IgD-negative memory B cell (primary cell): ENCODE measurements at regions not wholly inside any gene's neighbourhood (a gene's known extent, or its start where the extent isn't known, plus 50 kb on each side); places are given as distances from the start of the nearest gene placed in this dataset.

Source experiments
- H3K27ac Mint-ChIP-seq, 3 donors: one replicate each; pipeline ENCODE4 v1.8.0; 2020 to 2022; ENCODE audit warnings: mild to moderate bottlenecking in 3 of 3, mixed read lengths in 3 of 3, moderate library complexity in 1 of 3
- H3K27me3 Mint-ChIP-seq: one replicate; pipeline ENCODE4 v1.8.0; 2021; ENCODE audit warnings: mixed read lengths
- H3K36me3 Mint-ChIP-seq: one replicate; pipeline ENCODE4 v1.8.0; 2020; ENCODE audit warnings: mild to moderate bottlenecking, mixed read lengths
- H3K4me1 Mint-ChIP-seq, 3 donors: one replicate each; pipeline ENCODE4 v1.8.0; 2020 to 2022; ENCODE audit warnings: mixed read lengths in 3 of 3, mild to moderate bottlenecking in 1 of 3
- H3K4me3 Mint-ChIP-seq, 4 donors: one replicate each; pipeline ENCODE4 v1.8.0; 2020 to 2022; ENCODE audit warnings: mild to moderate bottlenecking in 4 of 4, mixed read lengths in 4 of 4, moderate library complexity in 3 of 4
- H3K9me3 Mint-ChIP-seq, 3 donors: one replicate each; pipeline ENCODE4 v1.8.0; 2020 to 2021; ENCODE audit warnings: mixed read lengths in 3 of 3, mild to moderate bottlenecking in 1 of 3

DNA sequence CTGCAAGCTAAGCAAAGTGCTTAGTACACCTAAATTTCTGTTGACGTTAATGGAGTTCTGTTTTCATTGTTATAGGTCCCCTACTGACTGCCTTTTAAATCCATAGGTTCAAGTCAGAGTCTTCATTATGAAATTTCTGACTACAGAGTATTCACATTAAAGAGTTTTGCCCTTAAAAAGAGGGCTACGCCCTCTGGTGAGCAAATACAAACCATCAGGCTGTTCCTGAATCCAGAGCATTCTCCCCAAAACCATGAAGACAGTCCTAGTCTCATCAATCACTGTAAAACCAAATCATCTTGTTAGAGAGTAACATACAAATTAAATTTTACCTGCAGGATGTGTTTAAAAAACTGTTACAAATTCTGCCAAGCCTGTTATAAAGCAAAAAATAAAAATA, 1091.7 kb downstream of the TDRD15 start:
- no peaks in the 10 kb centered on the region for H3K27me3 Mint-ChIP-seq
- H3K4me3 Mint-ChIP-seq = no peak overlapping the region
- H3K36me3 Mint-ChIP-seq = no peaks in the 10 kb centered on the region
- no peaks in the 10 kb centered on the region for H3K4me1 Mint-ChIP-seq
- H3K9me3 Mint-ChIP-seq = peaks cover under 1 to 13% (median 9%) of the 10 kb centered on the region in 3 donors
- no peak overlapping the region for H3K27ac Mint-ChIP-seq

DNA sequence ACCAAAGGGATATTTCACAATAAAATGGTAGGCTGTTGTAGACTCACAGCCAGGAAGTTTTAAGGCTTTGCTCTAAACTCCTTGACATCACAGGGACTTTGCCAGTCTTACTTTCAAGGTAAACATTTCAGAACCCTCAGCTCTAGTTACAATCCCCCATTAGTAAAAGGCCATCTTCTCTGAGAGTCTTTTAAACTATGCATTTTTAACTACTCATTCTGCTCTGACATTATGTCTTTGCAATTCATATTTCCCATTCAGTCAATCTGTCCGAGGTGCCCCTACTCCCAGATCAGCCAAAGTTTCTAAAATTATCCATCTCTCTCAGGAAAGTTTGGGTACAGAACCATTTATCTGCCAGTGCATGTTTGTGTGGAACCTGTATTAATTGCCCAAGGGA, 1094.1 kb downstream of the TDRD15 start:
- no peak overlapping the region for H3K4me3 Mint-ChIP-seq
- no peak overlapping the region for H3K27ac Mint-ChIP-seq
- peaks cover 6 to 12% (median 6%) of the 10 kb centered on the region in 3 donors for H3K9me3 Mint-ChIP-seq
- no peaks in the 10 kb centered on the region for H3K4me1 Mint-ChIP-seq
- no peaks in the 10 kb centered on the region for H3K27me3 Mint-ChIP-seq
- H3K36me3 Mint-ChIP-seq = no peaks in the 10 kb centered on the region

- H3K9me3 Mint-ChIP-seq = peaks cover 2 to 21% (median 10%) of the 10 kb centered on the region in 3 donors
- H3K36me3 Mint-ChIP-seq = no peaks in the 10 kb centered on the region
- no peak overlapping the region for H3K27ac Mint-ChIP-seq
- no peak overlapping the region for H3K4me3 Mint-ChIP-seq
- H3K4me1 Mint-ChIP-seq = no peaks in the 10 kb centered on the region
- H3K27me3 Mint-ChIP-seq = no peaks in the 10 kb centered on the region
Measured at GRCh38 chr2:22221006-22221405, 1097.2 kb downstream of the TDRD15 start.

GRCh38 chr2:22238967-22239366, 1115.2 kb downstream of the TDRD15 start:
- Mint-ChIP-seq H3K27ac (no peak overlapping the region), H3K27me3 (no peaks in the 10 kb centered on the region), H3K4me3 (no peak overlapping the region)

DNA sequence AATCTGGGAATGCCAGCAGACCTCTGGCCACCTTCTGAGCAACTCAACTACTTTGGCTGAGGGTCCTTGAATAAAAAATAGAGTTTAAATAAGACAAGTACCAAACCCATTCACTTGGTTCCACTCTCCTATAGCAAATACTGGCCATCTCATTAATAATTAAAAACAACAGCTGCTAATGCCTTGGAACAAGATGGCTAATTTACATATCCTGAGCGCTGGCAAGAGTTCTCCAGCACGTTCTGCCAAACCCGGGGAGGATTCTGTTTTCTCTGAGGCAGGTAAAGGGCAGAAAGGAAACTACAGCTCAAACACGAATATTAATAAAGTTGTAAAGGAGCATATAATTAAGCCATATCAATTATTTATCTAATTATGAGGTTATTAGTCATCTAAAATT, 1123.7 kb downstream of the TDRD15 start:
- H3K4me3 Mint-ChIP-seq = no peak overlapping the region
- H3K27ac Mint-ChIP-seq = no peak overlapping the region
- no peaks in the 10 kb centered on the region for H3K36me3 Mint-ChIP-seq
- peaks cover 2 to 16% (median 8%) of the 10 kb centered on the region in 3 donors for H3K9me3 Mint-ChIP-seq
- H3K4me1 Mint-ChIP-seq = no peaks in the 10 kb centered on the region
- no peaks in the 10 kb centered on the region for H3K27me3 Mint-ChIP-seq

More at GRCh38 chr2:22238967-22239366, 1115.2 kb downstream of the TDRD15 start:
- H3K36me3 Mint-ChIP-seq = no peaks in the 10 kb centered on the region
- H3K4me1 Mint-ChIP-seq = no peaks in the 10 kb centered on the region
- peaks cover 1 to 20% (median 3%) of the 10 kb centered on the region in 3 donors for H3K9me3 Mint-ChIP-seq

DNA sequence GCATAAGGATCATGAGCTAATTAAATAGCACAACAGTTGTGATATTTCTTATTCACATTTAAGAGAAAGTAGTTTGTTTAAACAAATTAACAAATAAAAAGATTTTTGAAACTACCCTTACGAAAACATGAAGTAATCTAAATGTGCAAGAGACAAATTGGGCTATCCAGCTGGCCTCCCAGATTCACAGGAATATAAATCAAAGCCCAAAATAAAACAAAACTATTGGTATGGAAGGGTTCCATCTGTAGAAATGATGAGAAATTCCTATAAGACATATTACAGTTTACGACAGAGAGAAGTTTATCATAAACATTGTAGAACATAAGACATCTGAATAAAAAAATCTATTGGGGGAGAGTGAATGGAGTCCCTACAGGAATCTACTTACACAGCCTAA, 1125.1 kb downstream of the TDRD15 start:
- Mint-ChIP-seq H3K4me3 (no peak overlapping the region), H3K4me1 (no peaks in the 10 kb centered on the region), H3K9me3 (peaks cover 2 to 14% (median 7%) of the 10 kb centered on the region in 3 donors), H3K36me3 (no peaks in the 10 kb centered on the region), H3K27me3 (no peaks in the 10 kb centered on the region), H3K27ac (no peak overlapping the region)

DNA sequence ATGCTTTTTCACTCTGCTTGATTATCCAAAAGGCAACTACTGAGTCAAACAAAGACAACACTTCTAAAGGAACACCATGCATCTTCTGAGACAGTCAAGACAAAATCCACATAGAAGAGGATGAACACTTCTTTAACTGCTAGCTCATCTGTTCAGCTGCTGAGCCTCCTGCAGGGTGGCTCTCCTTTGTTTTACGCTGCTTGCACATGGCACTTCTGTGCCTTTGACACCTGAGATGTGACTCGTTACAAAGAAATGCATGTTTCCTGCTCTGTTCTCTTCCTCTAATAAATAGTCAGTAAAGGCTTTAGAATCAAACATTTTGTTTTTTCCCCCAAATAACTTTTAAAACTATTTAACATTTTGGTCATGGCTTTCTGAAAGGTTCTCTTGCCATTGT, 1129.4 kb downstream of the TDRD15 start:
- Mint-ChIP-seq H3K4me1 (no peaks in the 10 kb centered on the region), H3K27ac (no peak overlapping the region), H3K4me3 (no peak overlapping the region), H3K36me3 (no peaks in the 10 kb centered on the region), H3K27me3 (no peaks in the 10 kb centered on the region), H3K9me3 (peaks cover 2 to 13% (median 7%) of the 10 kb centered on the region in 3 donors)

GRCh38 chr2:22261165-22261564, 1123.8 kb upstream of the KLHL29 start:
- Mint-ChIP-seq H3K27me3 (no peaks in the 10 kb centered on the region), H3K4me1 (no peaks in the 10 kb centered on the region), H3K27ac (no peak overlapping the region), H3K4me3 (no peak overlapping the region), H3K36me3 (no peaks in the 10 kb centered on the region), H3K9me3 (peaks cover 4 to 16% (median 5%) of the 10 kb centered on the region in 3 donors)

DNA sequence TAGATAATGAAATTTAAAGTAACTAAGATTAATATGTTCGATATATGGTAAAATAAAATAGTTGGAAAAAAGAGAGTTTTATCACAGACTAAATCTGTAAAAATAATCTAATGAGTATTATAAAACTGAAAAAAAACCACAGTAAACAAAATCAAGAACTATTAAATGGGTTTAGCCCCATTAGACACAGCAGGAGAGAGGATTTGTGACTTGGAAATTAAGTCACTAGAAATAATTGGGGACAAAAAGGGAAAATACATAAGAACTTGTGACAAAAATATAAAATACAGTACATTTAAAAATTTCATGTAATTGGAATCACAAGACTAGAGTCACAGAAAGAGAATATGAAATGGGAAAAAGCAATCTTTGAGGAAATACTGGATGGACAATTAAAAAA, 1114.6 kb upstream of the KLHL29 start:
- Mint-ChIP-seq H3K36me3 (no peaks in the 10 kb centered on the region), H3K27me3 (no peaks in the 10 kb centered on the region), H3K27ac (no peak overlapping the region), H3K4me3 (no peak overlapping the region), H3K9me3 (peaks cover 2 to 18% (median 3%) of the 10 kb centered on the region in 3 donors), H3K4me1 (no peaks in the 10 kb centered on the region)

DNA sequence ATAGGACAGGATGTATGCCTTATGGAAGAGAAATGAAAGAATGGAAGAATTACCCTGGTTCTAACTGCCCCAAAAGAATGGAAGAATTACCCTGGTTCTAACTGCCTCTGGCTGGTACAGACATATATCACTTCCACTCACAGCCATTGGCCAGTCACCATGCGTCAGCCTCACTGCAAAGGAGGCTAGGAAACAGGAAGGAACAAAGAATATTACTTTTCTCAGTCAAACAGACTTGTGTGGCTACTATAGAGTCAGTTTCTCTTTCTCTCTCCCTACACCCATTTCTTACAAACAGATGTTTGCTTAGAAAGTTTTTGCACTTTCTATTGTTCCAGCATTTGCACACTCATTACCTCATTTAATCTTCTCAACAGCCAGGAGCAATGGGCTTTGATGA, 1111.1 kb upstream of the KLHL29 start:
- Mint-ChIP-seq H3K9me3 (peaks cover 3 to 12% (median 8%) of the 10 kb centered on the region in 3 donors), H3K4me1 (no peaks in the 10 kb centered on the region)

DNA sequence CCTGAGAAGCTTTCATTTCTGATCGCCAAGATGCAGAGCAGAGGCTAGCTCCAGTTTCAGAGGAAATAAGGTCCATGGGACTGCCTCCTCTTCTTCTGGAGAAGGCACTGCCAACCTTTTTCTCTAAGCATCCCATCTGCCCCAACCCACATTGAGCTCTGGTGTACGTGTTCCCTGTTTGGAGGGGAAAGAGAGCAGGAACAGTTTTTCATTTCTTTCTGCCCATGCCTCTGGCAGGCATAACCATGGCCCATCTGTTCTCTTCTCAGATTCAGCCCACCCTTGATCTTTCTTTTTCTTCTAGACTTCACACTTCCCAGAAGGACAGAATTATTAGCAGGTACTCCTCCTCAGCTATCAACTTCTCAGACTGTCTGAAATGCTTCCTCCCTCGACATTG, 1110.3 kb upstream of the KLHL29 start:
- Mint-ChIP-seq H3K27ac (no peak overlapping the region), H3K36me3 (no peaks in the 10 kb centered on the region), H3K9me3 (peaks cover 3 to 12% (median 8%) of the 10 kb centered on the region in 3 donors), H3K4me3 (no peak overlapping the region), H3K4me1 (no peaks in the 10 kb centered on the region), H3K27me3 (no peaks in the 10 kb centered on the region)

More for the DNA sequence above, 1111.1 kb upstream of the KLHL29 start:
- Mint-ChIP-seq H3K27me3 (no peaks in the 10 kb centered on the region), H3K27ac (no peak overlapping the region), H3K36me3 (no peaks in the 10 kb centered on the region), H3K4me3 (no peak overlapping the region)

GRCh38 chr2:22276696-22277095, 1108.3 kb upstream of the KLHL29 start:
- Mint-ChIP-seq H3K36me3 (no peaks in the 10 kb centered on the region), H3K9me3 (peaks cover 3 to 6% (median 5%) of the 10 kb centered on the region in 3 donors), H3K4me3 (no peak overlapping the region), H3K27me3 (no peaks in the 10 kb centered on the region), H3K27ac (no peak overlapping the region), H3K4me1 (no peaks in the 10 kb centered on the region)

DNA sequence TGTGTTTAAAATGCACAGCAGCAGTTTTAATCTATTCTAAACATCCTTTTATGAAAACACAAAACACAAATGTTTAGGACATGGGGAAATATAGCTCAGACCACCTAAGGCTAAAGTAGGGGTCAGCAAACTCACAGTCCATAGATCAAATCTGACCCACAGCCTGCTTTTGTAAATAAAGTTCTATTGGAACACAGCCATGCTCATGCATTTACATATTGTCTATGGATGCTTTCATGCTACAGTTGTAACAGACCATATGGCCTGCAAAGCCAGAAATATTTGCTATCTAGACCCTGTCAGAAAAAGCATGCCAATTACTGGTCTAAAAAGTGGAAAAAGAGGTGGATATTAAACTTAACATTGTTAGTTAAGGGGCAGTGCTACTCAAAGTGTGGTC, 1105.4 kb upstream of the KLHL29 start:
- no peaks in the 10 kb centered on the region for H3K36me3 Mint-ChIP-seq
- peaks cover 0 to 6% (median 3%) of the 10 kb centered on the region in 3 donors for H3K9me3 Mint-ChIP-seq
- H3K4me3 Mint-ChIP-seq = no peak overlapping the region
- H3K27me3 Mint-ChIP-seq = no peaks in the 10 kb centered on the region
- H3K4me1 Mint-ChIP-seq = no peaks in the 10 kb centered on the region
- H3K27ac Mint-ChIP-seq = no peak overlapping the region

- H3K4me1 Mint-ChIP-seq = no peaks in the 10 kb centered on the region
- no peaks in the 10 kb centered on the region for H3K36me3 Mint-ChIP-seq
- no peak overlapping the region for H3K27ac Mint-ChIP-seq
- peaks cover 0 to 6% (median 3%) of the 10 kb centered on the region in 3 donors for H3K9me3 Mint-ChIP-seq
- H3K27me3 Mint-ChIP-seq = no peaks in the 10 kb centered on the region
- no peak overlapping the region for H3K4me3 Mint-ChIP-seq
Measured at GRCh38 chr2:22281033-22281432, 1103.9 kb upstream of the KLHL29 start.

GRCh38 chr2:22282220-22282619, 1102.8 kb upstream of the KLHL29 start:
- no peaks in the 10 kb centered on the region for H3K27me3 Mint-ChIP-seq
- H3K27ac Mint-ChIP-seq = no peak overlapping the region
- no peaks in the 10 kb centered on the region for H3K4me1 Mint-ChIP-seq
- H3K36me3 Mint-ChIP-seq = no peaks in the 10 kb centered on the region
- H3K9me3 Mint-ChIP-seq = peaks cover 0 to 3% (median 2%) of the 10 kb centered on the region in 3 donors
- no peak overlapping the region for H3K4me3 Mint-ChIP-seq

DNA sequence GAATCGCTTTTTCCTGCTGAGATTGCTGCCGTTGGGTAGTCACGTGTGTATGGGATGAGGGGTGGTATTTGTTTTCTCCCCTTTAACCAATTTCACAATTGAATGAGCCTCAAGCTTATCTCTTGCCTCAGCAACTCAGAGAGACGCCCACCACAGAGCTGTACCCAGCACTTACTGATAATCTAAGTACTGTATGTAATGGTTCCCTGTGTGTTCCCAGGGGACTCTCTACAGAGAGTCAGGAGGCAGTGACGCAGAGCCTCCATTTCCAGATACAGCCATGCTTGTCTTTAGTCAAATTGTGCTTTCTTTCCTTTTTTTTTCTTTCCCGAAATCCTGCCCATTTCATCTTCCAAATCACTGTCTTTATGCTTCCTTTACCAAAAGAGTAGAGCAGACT, 1102.1 kb upstream of the KLHL29 start:
- Mint-ChIP-seq H3K36me3 (no peaks in the 10 kb centered on the region), H3K27ac (no peak overlapping the region), H3K4me3 (no peak overlapping the region), H3K4me1 (no peaks in the 10 kb centered on the region), H3K9me3 (peaks cover 0 to 2% (median 2%) of the 10 kb centered on the region in 3 donors), H3K27me3 (no peaks in the 10 kb centered on the region)

DNA sequence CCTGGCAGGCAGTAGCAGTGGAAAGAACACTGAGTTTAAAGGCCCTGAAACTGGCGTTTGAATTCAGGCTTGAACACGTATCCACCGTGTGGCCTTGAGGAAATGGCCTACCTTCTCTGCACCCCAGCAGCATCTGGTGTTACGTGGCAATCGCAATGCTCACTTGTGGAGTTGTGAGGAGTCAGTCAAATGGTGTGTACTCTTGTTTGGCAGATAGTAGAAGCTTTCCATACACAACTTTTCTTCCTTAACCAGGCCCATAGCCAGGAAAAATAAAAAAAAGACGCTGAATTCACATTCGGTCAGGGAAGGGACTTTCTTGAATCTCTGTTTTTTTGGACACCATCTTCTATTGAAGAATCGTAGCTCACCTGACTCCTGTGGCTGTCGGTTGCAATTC, 1101.5 kb upstream of the KLHL29 start:
- Mint-ChIP-seq H3K27me3 (no peaks in the 10 kb centered on the region), H3K4me3 (no peak overlapping the region), H3K9me3 (peaks cover 0 to 2% (median 2%) of the 10 kb centered on the region in 3 donors), H3K4me1 (no peaks in the 10 kb centered on the region), H3K27ac (no peak overlapping the region), H3K36me3 (no peaks in the 10 kb centered on the region)
